HG03108 (cell line): ENCODE measurements at regions not wholly inside any gene's neighbourhood (a gene's known extent, or its start where the extent isn't known, plus 50 kb on each side); places are given as distances from the start of the nearest gene placed in this dataset.
"Not testable (repeated sequence)": the region's sequence is repeated elsewhere in the genome, so short reads cannot be mapped to it uniquely, and the experiment has no call there.

Experiments used
- ATAC-seq: cut with Tn5 transposase; IDR thresholded peaks from one replicate; pipeline ENCODE4 v1.9.1; 2021; ENCODE audit warnings: moderate library complexity; ENCODE audit not compliant: unreplicated experiment

- no peak for ATAC-seq
Observed at GRCh38 chr5:125612776-125613175, 810.4 kb upstream of the GRAMD2B start.

- ATAC-seq, result no peak
Observed at GRCh38 chr5:125630237-125630636, 793.0 kb upstream of the GRAMD2B start.

GRCh38 chr5:125633523-125633922 is 789.7 kb upstream of the GRAMD2B start:
- no peak for ATAC-seq

GRCh38 chr5:125634216-125634835 is 788.9 kb upstream of the GRAMD2B start:
- no peak for ATAC-seq

- ATAC-seq, result no peak
Observed at GRCh38 chr5:125639858-125640257, 783.4 kb upstream of the GRAMD2B start.

- ATAC-seq, result no peak
Observed at GRCh38 chr5:125652761-125653160, 770.4 kb upstream of the GRAMD2B start.

- ATAC-seq, result no peak
Observed at GRCh38 chr5:125654392-125654791, 768.8 kb upstream of the GRAMD2B start.

GRCh38 chr5:125655156-125655555 is 768.1 kb upstream of the GRAMD2B start:
- no peak for ATAC-seq

GRCh38 chr5:125657936-125658335 is 765.3 kb upstream of the GRAMD2B start:
- ATAC-seq, result no peak

- ATAC-seq, result no peak
Observed at GRCh38 chr5:125659316-125660023, 763.7 kb upstream of the GRAMD2B start.

- no peak for ATAC-seq
Observed at GRCh38 chr5:125660231-125660895, 762.8 kb upstream of the GRAMD2B start.

GRCh38 chr5:125661584-125661983 is 761.6 kb upstream of the GRAMD2B start:
- ATAC-seq, result no peak

- ATAC-seq, result no peak
Observed at GRCh38 chr5:125668884-125669283, 754.3 kb upstream of the GRAMD2B start.

GRCh38 chr5:125673359-125673950 is 749.8 kb upstream of the GRAMD2B start:
- no peak for ATAC-seq

GRCh38 chr5:125679522-125679921 is 743.7 kb upstream of the GRAMD2B start:
- ATAC-seq, result no peak

GRCh38 chr5:125683669-125684068 is 739.5 kb upstream of the GRAMD2B start:
- ATAC-seq, result no peak

- no peak for ATAC-seq
Observed at GRCh38 chr5:125685771-125686170, 737.4 kb upstream of the GRAMD2B start.

GRCh38 chr5:125691738-125692530 is 731.3 kb upstream of the GRAMD2B start:
- ATAC-seq, result not testable (repeated sequence)

GRCh38 chr5:125695996-125696655 is 727.1 kb upstream of the GRAMD2B start:
- no peak for ATAC-seq

- no peak for ATAC-seq
Observed at GRCh38 chr5:125696762-125697161, 726.4 kb upstream of the GRAMD2B start.
